ENCODE measurements at regions not wholly inside any gene's neighbourhood (a gene's known extent, or its start where the extent isn't known, plus 50 kb on each side); places are given as distances from the start of the nearest gene placed in this dataset.

DNA sequence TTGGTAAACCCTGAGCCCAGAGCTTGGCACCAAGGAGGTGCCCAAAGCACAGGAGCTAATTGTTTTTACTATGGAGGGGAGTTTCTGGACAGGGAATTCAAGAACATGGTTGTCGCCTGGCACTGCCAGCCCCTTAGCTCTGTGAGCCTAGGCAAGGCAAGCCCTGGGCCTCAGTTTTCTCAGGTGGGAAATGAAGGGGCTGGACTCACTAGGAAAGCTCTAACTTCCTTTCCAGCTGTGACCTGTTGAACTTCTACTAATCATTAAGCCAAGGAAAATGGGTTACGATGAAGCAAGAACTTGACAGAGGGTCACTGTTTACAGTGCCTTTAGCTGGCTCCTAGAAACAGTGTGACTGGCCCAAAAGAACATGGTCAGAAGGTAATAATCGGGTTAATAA lies 277.2 kb downstream of the SHQ1 start:
- Histone ChIP-seq H3K9ac (ENCODE audit: low read length) (no peak overlapping the region), H3K4me3 (ENCODE audit: insufficient read depth, low read length, poor library complexity, severe bottlenecking) (no peak overlapping the region), H3K4me2 (ENCODE audit: low read depth, low read length, poor library complexity, severe bottlenecking) (no peak overlapping the region), H3K27me3 (ENCODE audit: low read length) (no peaks in the 10 kb centered on the region), H2AFZ (ENCODE audit: low read depth, low read length, severe bottlenecking) (no peak overlapping the region), H3K79me2 (ENCODE audit: insufficient read depth, low read length) (no peaks in the 10 kb centered on the region), H4K20me1 (ENCODE audit: low read depth, low read length) (no peaks in the 10 kb centered on the region), H3K9me3 (ENCODE audit: insufficient read depth, low read length) (no peaks in the 10 kb centered on the region), H3K9me2 (replicated peaks; ENCODE audit: insufficient read depth, low read length) (no peaks in the 10 kb centered on the region), H3K27ac (ENCODE audit: low read depth, low read length) (no peak overlapping the region), H3K36me3 (ENCODE audit: low read length) (no peaks in the 10 kb centered on the region), H3F3A (ENCODE audit: insufficient read depth) (no peaks in the 10 kb centered on the region)
- TF ChIP-seq, protein P1, sequence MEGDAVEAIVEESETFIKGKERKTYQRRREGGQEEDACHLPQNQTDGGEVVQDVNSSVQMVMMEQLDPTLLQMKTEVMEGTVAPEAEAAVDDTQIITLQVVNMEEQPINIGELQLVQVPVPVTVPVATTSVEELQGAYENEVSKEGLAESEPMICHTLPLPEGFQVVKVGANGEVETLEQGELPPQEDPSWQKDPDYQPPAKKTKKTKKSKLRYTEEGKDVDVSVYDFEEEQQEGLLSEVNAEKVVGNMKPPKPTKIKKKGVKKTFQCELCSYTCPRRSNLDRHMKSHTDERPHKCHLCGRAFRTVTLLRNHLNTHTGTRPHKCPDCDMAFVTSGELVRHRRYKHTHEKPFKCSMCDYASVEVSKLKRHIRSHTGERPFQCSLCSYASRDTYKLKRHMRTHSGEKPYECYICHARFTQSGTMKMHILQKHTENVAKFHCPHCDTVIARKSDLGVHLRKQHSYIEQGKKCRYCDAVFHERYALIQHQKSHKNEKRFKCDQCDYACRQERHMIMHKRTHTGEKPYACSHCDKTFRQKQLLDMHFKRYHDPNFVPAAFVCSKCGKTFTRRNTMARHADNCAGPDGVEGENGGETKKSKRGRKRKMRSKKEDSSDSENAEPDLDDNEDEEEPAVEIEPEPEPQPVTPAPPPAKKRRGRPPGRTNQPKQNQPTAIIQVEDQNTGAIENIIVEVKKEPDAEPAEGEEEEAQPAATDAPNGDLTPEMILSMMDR (IDR thresholded peaks at IDR 0.05; ENCODE audit: insufficient read depth, low read length, poor library complexity, severe bottlenecking) = no peak

DNA sequence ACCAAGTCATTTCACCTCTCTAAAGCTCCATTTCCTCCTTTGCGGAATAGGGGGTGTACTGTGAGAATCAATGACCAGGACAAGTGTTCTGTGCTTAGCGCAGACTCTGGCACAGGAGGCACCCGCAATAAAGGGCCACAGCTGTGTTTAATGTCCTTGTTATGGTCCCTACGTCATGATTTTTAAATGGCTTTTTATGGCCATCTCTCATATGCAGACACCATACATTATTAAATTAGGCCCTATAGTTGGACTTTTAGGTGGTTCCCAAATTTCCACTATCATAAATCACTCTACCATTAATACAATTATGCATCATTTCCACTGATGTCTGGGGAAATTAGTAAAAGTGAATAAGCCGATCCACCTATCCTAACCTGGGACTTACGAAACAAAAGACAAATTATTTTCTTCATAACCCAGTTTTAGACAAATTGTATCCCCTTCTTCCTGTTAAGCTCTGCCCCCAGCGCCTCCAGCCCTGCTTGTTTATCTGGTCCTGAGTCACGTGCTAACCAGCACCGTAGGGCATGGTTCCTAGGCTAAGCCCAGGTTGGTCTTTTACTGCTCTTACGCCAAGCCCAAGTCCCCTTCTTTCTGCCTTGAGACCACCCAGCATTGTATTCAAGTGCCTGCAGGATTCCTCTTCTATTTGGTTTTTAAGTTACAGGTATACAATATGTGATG lies 278.3 kb downstream of the SHQ1 start:
- no peak overlapping the region for H3K4me3 ChIP-seq (ENCODE audit: insufficient read depth, low read length, poor library complexity, severe bottlenecking)
- no peak overlapping the region for H2AFZ ChIP-seq (ENCODE audit: low read depth, low read length, severe bottlenecking)
- H3K9me3 ChIP-seq (ENCODE audit: insufficient read depth, low read length) = no peaks in the 10 kb centered on the region
- no peaks in the 10 kb centered on the region for H3F3A ChIP-seq (ENCODE audit: insufficient read depth)
- H3K79me2 ChIP-seq (ENCODE audit: insufficient read depth, low read length) = no peaks in the 10 kb centered on the region
- no peak overlapping the region for H3K9ac ChIP-seq (ENCODE audit: low read length)
- no peak overlapping the region for H3K27ac ChIP-seq (ENCODE audit: low read depth, low read length)
- no peaks in the 10 kb centered on the region for H3K36me3 ChIP-seq (ENCODE audit: low read length)
- TF ChIP-seq, protein P1 (IDR thresholded peaks at IDR 0.05; ENCODE audit: insufficient read depth, low read length, poor library complexity, severe bottlenecking) = no peak
- TF ChIP-seq EZH2phosphoT487 (conservative IDR thresholded peaks at IDR 0.05; ENCODE audit: low read length) = no peak
- H3K27me3 ChIP-seq (ENCODE audit: low read length) = no peaks in the 10 kb centered on the region
- H3K4me2 ChIP-seq (ENCODE audit: low read depth, low read length, poor library complexity, severe bottlenecking) = no peak overlapping the region
- no peaks in the 10 kb centered on the region for H4K20me1 ChIP-seq (ENCODE audit: low read depth, low read length)
- no peaks in the 10 kb centered on the region for H3K9me2 ChIP-seq (replicated peaks; ENCODE audit: insufficient read depth, low read length)

DNA sequence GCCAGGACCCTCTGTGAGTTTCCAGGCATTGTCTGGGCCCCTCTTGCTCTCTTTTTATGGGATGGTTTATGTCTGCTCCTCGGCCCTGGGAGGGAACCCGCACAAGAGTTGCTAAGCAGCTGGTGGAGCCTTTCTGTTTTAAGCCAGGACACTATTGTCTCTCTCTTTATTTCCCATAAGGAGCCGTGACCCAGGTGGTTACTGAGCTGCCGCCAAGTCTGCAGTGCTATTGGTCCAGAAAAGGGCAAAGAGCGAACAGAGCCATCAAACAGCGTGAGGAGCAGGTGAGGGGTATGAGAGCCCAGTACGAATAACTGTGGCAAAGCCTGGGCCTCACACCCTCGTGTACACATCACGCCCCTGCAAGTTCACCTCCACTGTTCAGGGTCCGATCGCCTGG lies 280.2 kb downstream of the SHQ1 start:
- no peak overlapping the region for H3K9ac ChIP-seq (ENCODE audit: low read length)

More for the DNA sequence above, 280.2 kb downstream of the SHQ1 start:
- H3K27me3 ChIP-seq (ENCODE audit: low read length) = no peaks in the 10 kb centered on the region
- no peak overlapping the region for H3K4me3 ChIP-seq (ENCODE audit: insufficient read depth, low read length, poor library complexity, severe bottlenecking)
- H3K79me2 ChIP-seq (ENCODE audit: insufficient read depth, low read length) = no peaks in the 10 kb centered on the region
- H3K27ac ChIP-seq (ENCODE audit: low read depth, low read length) = no peak overlapping the region
- no peak overlapping the region for H2AFZ ChIP-seq (ENCODE audit: low read depth, low read length, severe bottlenecking)
- TF ChIP-seq, protein P1 (IDR thresholded peaks at IDR 0.05; ENCODE audit: insufficient read depth, low read length, poor library complexity, severe bottlenecking) = no peak
- no peak for TF ChIP-seq EZH2phosphoT487 (conservative IDR thresholded peaks at IDR 0.05; ENCODE audit: low read length)
- no peaks in the 10 kb centered on the region for H4K20me1 ChIP-seq (ENCODE audit: low read depth, low read length)
- no peaks in the 10 kb centered on the region for H3F3A ChIP-seq (ENCODE audit: insufficient read depth)
- no peak overlapping the region for H3K4me2 ChIP-seq (ENCODE audit: low read depth, low read length, poor library complexity, severe bottlenecking)
- no peaks in the 10 kb centered on the region for H3K36me3 ChIP-seq (ENCODE audit: low read length)
- no peaks in the 10 kb centered on the region for H3K9me2 ChIP-seq (replicated peaks; ENCODE audit: insufficient read depth, low read length)
- H3K9me3 ChIP-seq (ENCODE audit: insufficient read depth, low read length) = no peaks in the 10 kb centered on the region

Measured in SU-DHL-6 (cell line).